DOHH2 (cell line): ENCODE measurements at regions not wholly inside any gene's neighbourhood (a gene's known extent, or its start where the extent isn't known, plus 50 kb on each side); places are given as distances from the start of the nearest gene placed in this dataset.

Experiments
- H3F3A ChIP-seq: fragments of 200-600 bp; sonication (generic), shearing (Covaris generic); 2 replicates; pipeline ENCODE4 v1.6.0; 2016; ENCODE audit warnings: antibody characterized with exemption, mild to moderate bottlenecking; ENCODE audit not compliant: control insufficient read depth, insufficient read depth
- H3K27ac ChIP-seq: fragments of 200-600 bp; sonication (generic); 2 replicates; pipeline ENCODE4 v1.5.1; 2014; ENCODE audit warnings: low read depth, mild to moderate bottlenecking, low read length, moderate library complexity
- H3K27me3 ChIP-seq: fragments of 200-600 bp; sonication (generic); 2 replicates; pipeline ENCODE4 v1.6.1; 2014; ENCODE audit warnings: mild to moderate bottlenecking, low read length, mixed read lengths; ENCODE audit not compliant: control insufficient read depth
- H3K36me3 ChIP-seq: fragments of 200-600 bp; sonication (generic); 2 replicates; pipeline ENCODE4 v1.6.1; 2014; ENCODE audit warnings: mild to moderate bottlenecking, low read length, moderate library complexity, mixed read lengths; ENCODE audit not compliant: control insufficient read depth
- H3K4me1 ChIP-seq: fragments of 200-600 bp; sonication (generic); 2 replicates; pipeline ENCODE4 v1.6.1; 2014; ENCODE audit warnings: mild to moderate bottlenecking, low read length, mixed read lengths; ENCODE audit not compliant: control insufficient read depth
- H3K4me2 ChIP-seq: fragments of 200-600 bp; sonication (generic); 2 replicates; pipeline ENCODE4 v1.6.0; 2014; ENCODE audit warnings: mild to moderate bottlenecking, low read length, moderate library complexity
- H3K4me3 ChIP-seq: fragments of 200-600 bp; sonication (generic); 2 replicates; pipeline ENCODE4 v1.5.1; 2014; ENCODE audit warnings: mild to moderate bottlenecking, low read length, mixed read lengths
- H3K79me2 ChIP-seq: fragments of 200-600 bp; sonication (generic); 2 replicates; pipeline ENCODE4 v1.6.1; 2014; ENCODE audit warnings: mild to moderate bottlenecking, low read length, mixed read lengths; ENCODE audit not compliant: control insufficient read depth
- H3K9me2 ChIP-seq: fragments of 200-600 bp; sonication (generic); replicated peaks from 2 replicates; pipeline ENCODE4 v1.6.1; 2014; ENCODE audit warnings: mild to moderate bottlenecking, low read length, mixed read lengths; ENCODE audit not compliant: control insufficient read depth
- H3K9me3 ChIP-seq: fragments of 200-600 bp; sonication (generic); 2 replicates; pipeline ENCODE4 v1.6.1; 2014; ENCODE audit warnings: antibody characterized with exemption, low read length, mixed read lengths; ENCODE audit not compliant: control insufficient read depth, insufficient read depth
- H4K20me1 ChIP-seq: fragments of 200-600 bp; sonication (generic); 2 replicates; pipeline ENCODE4 v1.6.0; 2014; ENCODE audit warnings: low read depth, mild to moderate bottlenecking, antibody characterized with exemption, low read length, moderate library complexity; ENCODE audit not compliant: control insufficient read depth, insufficient read depth
- CTCF ChIP-seq: fragments of 200-600 bp; sonication (generic); IDR thresholded peaks from one replicate; pipeline ENCODE4 v1.5.1; 2014; ENCODE audit warnings: antibody characterized with exemption, mild to moderate bottlenecking, low read depth, low read length; ENCODE audit not compliant: poor library complexity, severe bottlenecking
- EZH2phosphoT487 ChIP-seq: fragments of 200-600 bp; sonication (generic); IDR thresholded peaks from 2 replicates; pipeline ENCODE4 v1.6.1; 2017; ENCODE audit warnings: borderline replicate concordance, mild to moderate bottlenecking, antibody characterized with exemption, low read length, moderate library complexity, mixed read lengths

- Histone ChIP-seq H3K9me3 (no peaks in the 10 kb centered on the region), H3F3A (no peaks in the 10 kb centered on the region), H3K4me2 (no peak overlapping the region), H3K27ac (no peak overlapping the region), H3K79me2 (no peaks in the 10 kb centered on the region), H3K9me2 (no peaks in the 10 kb centered on the region), H3K36me3 (no peaks in the 10 kb centered on the region), H3K27me3 (no peaks in the 10 kb centered on the region), H3K4me1 (no peaks in the 10 kb centered on the region), H3K4me3 (no peak overlapping the region), H4K20me1 (no peaks in the 10 kb centered on the region)
- TF ChIP-seq CTCF = no peak
- no peak for TF ChIP-seq EZH2phosphoT487
These were observed 266.0 kb upstream of the B3GAT1 start for GRCh38 chr11:134677891-134678551.

GRCh38 chr11:134677397-134677822 is 265.4 kb upstream of the B3GAT1 start:
- H3K4me1 ChIP-seq = no peaks in the 10 kb centered on the region
- H3K9me3 ChIP-seq = no peaks in the 10 kb centered on the region
- H3K4me3 ChIP-seq = no peak overlapping the region
- TF ChIP-seq EZH2phosphoT487 (no peak), CTCF (no peak)
- no peaks in the 10 kb centered on the region for H3K27me3 ChIP-seq
- H3K36me3 ChIP-seq = no peaks in the 10 kb centered on the region
- H3K79me2 ChIP-seq = no peaks in the 10 kb centered on the region
- H3F3A ChIP-seq = no peaks in the 10 kb centered on the region
- H3K9me2 ChIP-seq = no peaks in the 10 kb centered on the region
- H3K4me2 ChIP-seq = no peak overlapping the region
- H3K27ac ChIP-seq = no peak overlapping the region
- no peaks in the 10 kb centered on the region for H4K20me1 ChIP-seq

GRCh38 chr11:134676516-134677287 is 264.7 kb upstream of the B3GAT1 start:
- H3K4me2 ChIP-seq = no peak overlapping the region
- H3K4me1 ChIP-seq = no peaks in the 10 kb centered on the region
- no peak overlapping the region for H3K4me3 ChIP-seq
- no peaks in the 10 kb centered on the region for H3K9me3 ChIP-seq
- no peaks in the 10 kb centered on the region for H3F3A ChIP-seq
- H3K27me3 ChIP-seq = no peaks in the 10 kb centered on the region
- H3K36me3 ChIP-seq = no peaks in the 10 kb centered on the region
- TF ChIP-seq CTCF (no peak), EZH2phosphoT487 (no peak)
- no peaks in the 10 kb centered on the region for H3K9me2 ChIP-seq
- H3K27ac ChIP-seq = no peak overlapping the region
- no peaks in the 10 kb centered on the region for H4K20me1 ChIP-seq
- H3K79me2 ChIP-seq = no peaks in the 10 kb centered on the region
